ENCODE measurements at regions not wholly inside any gene's neighbourhood (a gene's known extent, or its start where the extent isn't known, plus 50 kb on each side); places are given as distances from the start of the nearest gene placed in this dataset.

- TF ChIP-seq CTCF (IDR thresholded peaks at IDR 0.05): no peak
- TF ChIP-seq POLR2A (IDR thresholded peaks at IDR 0.05): no peak
Observed at GRCh38 chr7:3195160-3195559, 105.9 kb upstream of the SDK1 start.
